ENCODE measurements at regions not wholly inside any gene's neighbourhood (a gene's known extent, or its start where the extent isn't known, plus 50 kb on each side); places are given as distances from the start of the nearest gene placed in this dataset.

- Histone ChIP-seq H3K9ac (no peak overlapping the region), H3K36me3 (no peaks in the 10 kb centered on the region), H3K4me3 (no peak overlapping the region), H3K27ac (no peak overlapping the region), H2AFZ (replicated peaks) (no peak overlapping the region), H3K4me1 (no peaks in the 10 kb centered on the region), H4K20me1 (ENCODE audit: low read depth) (no peaks in the 10 kb centered on the region), H3K27me3 (no peaks in the 10 kb centered on the region), H3K4me2 (no peak overlapping the region), H3K79me2 (ENCODE audit: low read depth) (no peaks in the 10 kb centered on the region), H3F3A (ENCODE audit: low read depth) (no peaks in the 10 kb centered on the region), H3K9me3 (ENCODE audit: low read depth) (no peaks in the 10 kb centered on the region)
- Mint-ChIP-seq H3K36me3 (no peaks in the 10 kb centered on the region), H3K9me3 (no peaks in the 10 kb centered on the region), H3K4me1 (no peaks in the 10 kb centered on the region), H3K27ac (no peak overlapping the region), H3K27me3 (ENCODE audit: insufficient read depth, low read depth) (no peaks in the 10 kb centered on the region), H3K4me3 (no peak overlapping the region)
- no peak for TF ChIP-seq EZH2phosphoT487 (IDR thresholded peaks at IDR 0.05)
- TF ChIP-seq EZH2 (IDR thresholded peaks at IDR 0.05) = no peak
- no peak for TF ChIP-seq CTCF (IDR thresholded peaks at IDR 0.05)
- no peak for DNase-seq (ENCODE audit: low spot score)
These were observed 1708.2 kb upstream of the CDH6 start for GRCh38 chr5:29485333-29485732.

GRCh38 chr5:29469581-29469980 is 1723.9 kb upstream of the CDH6 start:
- no peaks in the 10 kb centered on the region for H3K4me1 Mint-ChIP-seq
- H3K4me1 ChIP-seq = no peaks in the 10 kb centered on the region
- H3K36me3 Mint-ChIP-seq = no peaks in the 10 kb centered on the region
- DNase-seq (ENCODE audit: low spot score) = no peak
- H3K27me3 Mint-ChIP-seq (ENCODE audit: insufficient read depth, low read depth) = peaks cover 4% of the 10 kb centered on the region
- H3K36me3 ChIP-seq = no peaks in the 10 kb centered on the region
- H3K4me3 ChIP-seq = no peak overlapping the region
- H3K27ac ChIP-seq = no peak overlapping the region
- TF ChIP-seq EZH2 (IDR thresholded peaks at IDR 0.05) (no peak), CTCF (IDR thresholded peaks at IDR 0.05) (no peak), EZH2phosphoT487 (IDR thresholded peaks at IDR 0.05) (no peak)
- H3K79me2 ChIP-seq (ENCODE audit: low read depth) = no peaks in the 10 kb centered on the region
- H3K27me3 ChIP-seq = no peaks in the 10 kb centered on the region
- no peaks in the 10 kb centered on the region for H4K20me1 ChIP-seq (ENCODE audit: low read depth)
- no peak overlapping the region for H3K4me2 ChIP-seq
- no peaks in the 10 kb centered on the region for H3K9me3 ChIP-seq (ENCODE audit: low read depth)
- H3K9me3 Mint-ChIP-seq = no peaks in the 10 kb centered on the region
- no peak overlapping the region for H3K27ac Mint-ChIP-seq
- H3F3A ChIP-seq (ENCODE audit: low read depth) = no peaks in the 10 kb centered on the region
- H3K9ac ChIP-seq = no peak overlapping the region
- no peak overlapping the region for H3K4me3 Mint-ChIP-seq
- H2AFZ ChIP-seq (replicated peaks) = no peak overlapping the region

GRCh38 chr5:29462241-29462640 is 1731.2 kb upstream of the CDH6 start:
- TF ChIP-seq EZH2phosphoT487 (IDR thresholded peaks at IDR 0.05) (no peak), EZH2 (IDR thresholded peaks at IDR 0.05) (no peak), CTCF (IDR thresholded peaks at IDR 0.05) (no peak)
- Histone ChIP-seq H3F3A (ENCODE audit: low read depth) (no peaks in the 10 kb centered on the region), H3K9me3 (ENCODE audit: low read depth) (no peaks in the 10 kb centered on the region), H4K20me1 (ENCODE audit: low read depth) (no peaks in the 10 kb centered on the region), H3K36me3 (no peaks in the 10 kb centered on the region), H3K27ac (no peak overlapping the region), H3K27me3 (no peaks in the 10 kb centered on the region), H2AFZ (replicated peaks) (no peak overlapping the region), H3K4me2 (no peak overlapping the region), H3K4me1 (no peaks in the 10 kb centered on the region), H3K9ac (no peak overlapping the region), H3K4me3 (no peak overlapping the region), H3K79me2 (ENCODE audit: low read depth) (no peaks in the 10 kb centered on the region)
- Mint-ChIP-seq H3K4me3 (no peak overlapping the region), H3K4me1 (peaks cover 7% of the 10 kb centered on the region), H3K36me3 (no peaks in the 10 kb centered on the region), H3K27me3 (ENCODE audit: insufficient read depth, low read depth) (no peaks in the 10 kb centered on the region), H3K27ac (no peak overlapping the region), H3K9me3 (no peaks in the 10 kb centered on the region)
- DNase-seq (ENCODE audit: low spot score) = no peak
